DMS79 (cell line): ENCODE measurements at regions not wholly inside any gene's neighbourhood (a gene's known extent, or its start where the extent isn't known, plus 50 kb on each side); places are given as distances from the start of the nearest gene placed in this dataset.

Experiments used
- DNase-seq: peaks from one replicate; lab custom pipeline; 2025; lab: John Stamatoyannopoulos, UW

DNA sequence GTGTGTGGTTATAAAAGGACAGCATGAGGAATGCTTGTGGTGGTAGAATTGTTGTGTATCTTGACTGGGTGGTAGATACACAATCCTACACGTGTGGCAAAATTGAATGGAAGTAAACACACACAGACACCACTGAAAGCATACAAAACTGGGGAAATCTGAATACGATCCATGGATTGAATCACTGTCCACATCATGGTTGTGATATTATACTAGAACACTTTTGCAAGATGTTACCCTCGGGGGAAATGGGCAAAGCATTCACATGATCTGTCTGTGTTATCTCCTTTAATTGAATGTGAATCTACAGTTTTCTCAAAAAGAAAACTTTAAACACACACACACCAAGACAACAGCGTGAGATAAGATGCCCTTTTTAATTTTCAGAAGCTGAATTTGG, 165.2 kb upstream of the CELF2 start:
- no peak for DNase-seq

DNA sequence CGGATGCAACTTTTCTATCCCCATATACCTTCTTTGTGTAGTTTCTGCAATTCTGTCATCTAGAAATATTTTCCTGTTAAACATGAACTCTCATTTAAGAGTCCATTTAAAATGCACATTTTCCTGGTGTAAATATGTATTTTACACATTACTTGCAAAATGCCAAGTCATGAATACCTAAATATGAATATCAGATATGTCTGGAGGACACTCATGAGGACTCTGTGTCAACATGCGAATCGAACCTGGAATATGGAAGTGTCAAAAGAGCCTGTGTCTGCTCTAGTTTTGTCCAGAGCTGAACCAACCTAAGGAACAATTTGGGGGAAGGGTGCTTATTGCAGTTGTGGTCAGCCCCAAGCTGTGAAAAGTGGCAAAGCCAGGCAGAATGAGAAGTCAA, 163.7 kb upstream of the CELF2 start:
- no peak for DNase-seq

DNA sequence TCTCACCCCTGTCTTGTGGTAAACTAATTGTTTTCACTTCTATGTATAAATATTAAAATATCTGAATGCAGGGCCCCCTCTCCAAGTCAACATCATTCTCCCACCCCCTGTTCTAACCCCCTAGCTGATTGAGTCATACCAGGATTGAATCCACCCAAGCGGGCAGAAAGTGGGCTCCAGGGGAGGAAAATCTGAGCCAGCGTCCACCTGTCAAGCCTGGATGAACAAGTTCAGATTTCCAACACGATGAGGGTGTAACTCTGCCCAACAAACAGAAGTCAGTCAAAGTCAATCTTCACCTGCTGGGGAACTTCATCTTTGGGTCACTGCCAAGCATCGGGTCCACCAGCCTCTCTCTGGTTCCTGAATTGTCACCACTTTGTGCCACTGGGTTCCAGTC, 162.9 kb upstream of the CELF2 start:
- DNase-seq = no peak

DNA sequence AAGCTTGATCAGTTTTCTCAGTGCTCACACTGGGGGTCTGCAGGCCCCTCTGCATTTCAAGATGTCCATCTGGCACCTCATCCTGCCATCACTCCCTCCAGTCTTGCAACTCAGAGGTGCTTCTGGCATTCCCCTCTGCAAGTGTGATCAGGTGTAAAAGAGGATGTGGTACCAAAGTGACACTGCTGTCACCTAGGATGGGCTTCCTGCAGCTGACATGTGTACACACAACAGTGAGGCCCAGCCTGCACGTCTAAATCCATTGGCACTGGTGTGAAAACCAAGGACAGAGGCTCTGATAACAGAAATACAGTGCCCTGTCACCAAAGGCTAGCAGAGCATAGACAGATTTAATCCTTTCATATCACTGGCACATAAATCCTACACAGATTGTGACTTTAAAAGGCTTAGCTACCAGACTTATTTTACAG, 162.5 kb upstream of the CELF2 start:
- DNase-seq = no peak

- DNase-seq = no peak
Measured at GRCh38 chr10:10860455-10860976, 157.2 kb upstream of the CELF2 start.

DNA sequence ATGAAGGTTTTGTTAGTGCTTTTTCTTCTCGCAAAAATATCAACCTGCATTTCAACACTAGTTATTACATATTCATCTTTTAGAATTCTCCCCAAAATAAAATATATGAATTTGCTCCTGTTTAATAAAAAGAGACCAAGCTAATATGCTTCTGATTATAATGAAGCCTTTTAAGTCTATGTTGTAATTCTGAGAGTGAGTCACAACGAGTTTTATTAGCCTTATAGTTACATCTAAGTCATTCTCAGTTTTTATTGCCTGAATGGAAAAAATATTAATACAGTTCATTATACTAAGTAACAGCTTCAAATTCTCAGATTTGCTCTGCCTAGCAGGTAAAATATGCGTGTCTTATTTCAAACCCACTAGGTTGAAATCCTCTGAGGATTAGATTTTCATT, 152.4 kb upstream of the CELF2 start:
- no peak for DNase-seq

DNA sequence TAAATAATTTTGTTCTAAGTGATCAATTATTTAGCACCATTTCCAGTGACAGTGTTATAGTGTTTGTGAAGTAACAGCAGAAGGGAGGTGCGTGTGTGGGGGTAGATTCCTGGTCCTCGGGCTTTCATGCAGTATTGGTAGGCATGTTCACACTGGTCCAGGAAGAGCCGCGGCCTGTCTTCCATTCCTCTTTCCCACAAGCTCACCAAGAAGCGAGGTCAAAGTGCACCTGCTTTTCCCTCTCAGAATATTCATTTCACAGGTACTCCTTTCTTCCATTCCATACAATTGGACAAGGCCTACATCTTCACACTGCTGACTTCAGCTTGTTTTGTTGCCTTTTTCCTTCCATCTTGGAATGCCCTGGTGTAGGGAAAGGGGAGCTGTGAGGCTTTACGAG, 151.8 kb upstream of the CELF2 start:
- no peak for DNase-seq

DNA sequence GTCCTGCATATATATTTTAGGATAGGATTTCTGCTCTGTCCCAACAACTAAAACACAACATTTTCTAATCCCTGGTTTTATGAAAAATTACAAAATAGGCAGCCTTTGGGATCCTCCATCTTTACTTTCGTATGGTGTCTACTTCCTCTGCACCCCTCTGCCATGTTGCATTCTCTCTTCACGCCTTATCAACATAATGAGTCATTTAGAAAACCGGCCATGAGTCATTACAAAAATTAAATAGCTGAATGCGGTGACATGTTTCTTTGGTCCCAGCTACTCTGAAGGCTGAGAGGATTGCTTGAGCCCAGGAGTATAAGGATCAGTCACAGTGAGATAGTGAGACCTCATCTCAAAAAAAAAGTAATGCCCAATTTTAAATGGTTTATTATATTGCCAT, 148.1 kb upstream of the CELF2 start:
- DNase-seq = no peak

- no peak for DNase-seq
Measured at GRCh38 chr10:10870523-10871241, 147.0 kb upstream of the CELF2 start.

DNA sequence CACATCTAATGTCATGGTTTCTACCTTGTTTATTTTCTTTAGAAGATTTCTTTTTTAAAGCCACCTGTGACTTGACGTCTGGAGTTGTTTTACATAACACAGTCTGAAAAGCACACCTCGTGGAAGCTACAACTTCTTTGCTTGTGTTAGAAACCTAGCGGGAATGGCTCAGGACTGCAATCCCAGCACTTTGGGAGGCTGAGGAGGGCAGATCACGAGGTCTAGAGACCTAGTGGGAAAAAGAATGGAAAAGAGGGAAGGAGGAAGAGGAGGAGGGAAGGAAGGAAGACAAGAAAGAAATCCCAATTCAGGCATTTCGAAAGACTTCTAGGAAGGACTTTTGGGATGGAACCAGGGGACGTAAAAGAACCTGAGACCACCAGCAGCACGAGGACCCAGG, 146.3 kb upstream of the CELF2 start:
- no peak for DNase-seq

DNA sequence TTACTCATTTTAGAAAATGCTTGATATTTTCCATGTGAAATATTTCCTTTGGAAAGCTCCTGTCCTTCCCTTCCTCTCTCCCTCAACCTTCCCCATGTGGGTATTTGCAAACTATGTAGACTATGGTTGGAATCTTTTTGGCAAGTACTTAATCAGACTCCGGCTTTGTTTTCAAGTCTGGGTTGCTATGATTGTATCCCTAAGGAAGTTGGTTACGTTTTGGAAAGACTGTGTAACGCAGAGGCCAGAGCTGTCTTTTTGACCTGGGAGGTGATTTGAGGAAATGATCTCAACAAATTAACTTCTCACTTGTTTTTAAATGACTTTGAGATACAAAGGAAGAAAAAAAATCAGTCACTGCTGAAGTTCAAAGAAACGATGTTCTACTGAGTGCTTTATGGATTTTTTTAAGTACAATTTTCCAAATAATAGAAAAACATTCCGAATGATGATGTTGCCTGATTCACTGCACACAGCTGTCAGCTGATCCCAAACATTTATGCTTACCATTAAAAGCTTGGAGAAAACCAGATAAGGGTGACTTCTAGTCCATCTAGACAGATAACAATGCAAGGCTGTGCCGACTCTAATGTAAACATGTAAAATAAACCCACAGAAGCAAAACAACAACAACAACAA, 145.5 kb upstream of the CELF2 start:
- no peak for DNase-seq

- DNase-seq = no peak
Measured at GRCh38 chr10:10872764-10873163, 144.9 kb upstream of the CELF2 start.

DNA sequence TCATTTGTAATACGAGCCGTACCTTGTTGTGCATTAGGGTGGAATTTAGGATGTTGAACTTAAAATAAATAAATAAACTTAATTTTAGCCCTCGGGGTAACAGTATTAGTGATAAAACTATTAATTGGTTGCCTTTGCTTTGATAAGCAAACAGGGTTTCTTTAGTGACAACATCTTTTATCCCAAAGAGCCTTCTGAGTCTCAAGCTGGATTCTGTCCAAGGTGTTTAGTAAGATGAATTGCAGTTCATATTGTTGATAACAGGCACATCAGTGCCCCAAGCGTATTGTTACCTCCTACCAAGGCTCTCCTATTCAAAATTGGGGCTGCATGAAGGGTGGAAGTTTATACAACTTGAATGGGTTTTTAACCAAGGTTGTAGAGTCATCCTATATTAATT, 144.4 kb upstream of the CELF2 start:
- DNase-seq = no peak

DNA sequence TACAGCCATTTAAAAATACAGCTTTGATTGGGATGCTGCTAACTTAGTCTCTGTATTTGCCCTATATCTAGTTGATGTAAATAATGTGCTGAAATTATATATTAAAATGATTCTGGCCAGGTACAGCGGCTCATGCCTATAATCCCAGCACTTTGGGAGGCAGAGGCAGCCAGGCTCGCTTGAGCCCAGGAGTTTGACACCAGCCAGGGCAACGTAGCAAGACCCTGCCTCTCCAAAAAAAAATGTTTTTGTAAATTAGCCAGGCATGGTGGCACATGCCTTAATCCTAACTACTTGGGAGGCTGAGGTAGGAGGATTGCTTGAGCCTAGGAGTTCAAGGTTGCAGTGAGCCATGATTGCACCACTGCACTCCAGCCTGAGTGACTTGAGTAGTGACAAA, 143.8 kb upstream of the CELF2 start:
- DNase-seq = no peak

DNA sequence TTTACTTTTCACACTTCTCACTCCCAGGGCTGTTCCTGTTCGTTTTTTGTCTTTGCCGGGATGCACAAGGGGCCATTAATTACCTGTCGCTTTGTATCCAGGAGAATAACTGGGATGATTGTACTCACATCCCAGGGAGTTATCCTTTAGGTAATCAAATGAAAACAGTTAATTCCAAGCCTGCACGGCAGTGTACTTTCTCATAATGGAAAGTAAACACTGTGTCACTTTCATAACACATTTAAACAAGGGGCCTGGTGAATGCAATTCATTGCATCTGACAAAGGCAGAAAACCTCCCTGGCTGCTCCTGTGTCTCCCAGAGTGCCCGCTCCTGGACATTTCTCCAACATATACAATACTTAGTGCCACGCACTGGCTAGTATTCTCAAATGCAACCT, 138.7 kb upstream of the CELF2 start:
- no peak for DNase-seq

- no peak for DNase-seq
Measured at GRCh38 chr10:10881117-10881813, 136.4 kb upstream of the CELF2 start.

DNA sequence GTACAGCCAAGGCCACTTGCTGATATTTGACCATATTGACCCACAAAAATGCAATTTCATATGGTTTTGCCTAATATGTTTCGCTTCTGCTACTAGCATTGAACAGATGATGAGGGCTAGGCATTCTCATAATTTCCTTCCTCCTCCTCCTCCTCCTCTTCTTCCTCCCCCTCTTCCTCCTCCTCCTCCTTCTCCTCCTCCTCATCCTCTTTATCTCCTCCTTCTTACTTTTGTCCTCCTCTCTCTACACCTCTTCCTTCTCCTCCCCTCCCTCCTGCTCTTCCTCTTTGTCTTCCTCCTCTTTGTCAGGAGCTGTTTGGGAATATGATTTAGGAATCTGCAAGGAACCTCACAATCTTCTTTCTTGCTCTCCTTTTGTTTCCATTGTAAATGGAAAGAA, 133.9 kb upstream of the CELF2 start:
- no peak for DNase-seq

GRCh38 chr10:10886861-10887531, 130.7 kb upstream of the CELF2 start:
- DNase-seq = no peak

DNA sequence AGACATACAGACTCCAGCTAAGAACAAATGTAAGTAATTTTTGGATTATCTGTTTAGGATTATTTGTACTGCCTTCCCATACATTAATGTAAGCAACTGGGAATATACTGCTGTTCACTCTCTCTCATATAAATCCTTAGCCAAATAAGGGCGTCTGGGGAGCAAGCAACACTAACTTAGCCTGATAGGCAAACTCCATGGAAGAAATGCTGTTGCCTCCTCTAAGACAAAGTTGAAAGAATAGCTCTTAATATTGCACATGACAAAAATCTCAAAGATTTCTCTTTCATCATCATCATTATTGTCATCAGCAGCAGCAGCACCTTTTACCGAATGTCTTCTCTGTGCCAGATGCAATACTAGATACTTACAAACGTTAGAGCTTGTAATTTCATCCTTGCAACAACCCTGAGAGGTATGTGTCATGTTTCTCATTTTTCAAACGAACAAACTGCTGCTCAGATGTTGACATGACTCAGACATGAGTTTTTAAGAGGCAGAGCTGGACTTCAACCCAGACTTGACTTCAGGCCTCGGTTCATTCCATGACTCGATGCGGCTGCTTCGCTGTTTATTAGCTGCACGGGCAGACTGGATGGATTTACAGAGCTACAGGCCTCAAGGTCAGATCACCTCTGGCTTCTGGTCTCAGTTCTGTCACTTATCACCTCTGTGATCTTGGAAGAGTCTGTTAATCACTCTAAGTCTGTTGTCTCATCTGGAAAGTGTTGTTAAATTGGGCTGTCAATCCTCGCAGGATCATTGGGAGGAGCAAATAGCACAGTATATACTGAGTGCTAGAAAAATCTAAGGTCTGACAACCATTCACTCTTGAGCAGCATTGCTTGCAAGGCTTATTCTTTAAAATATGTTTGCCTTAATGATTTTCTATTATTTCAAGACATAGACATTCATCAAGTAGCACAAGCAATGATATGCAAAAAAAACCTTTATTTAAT, 126.3 kb upstream of the CELF2 start:
- no peak for DNase-seq

- no peak for DNase-seq
Measured at GRCh38 chr10:10892290-10892875, 125.3 kb upstream of the CELF2 start.

- DNase-seq = no peak
Measured at GRCh38 chr10:10897400-10897799, 120.3 kb upstream of the CELF2 start.
